Anterior cingulate cortex (tissue), 58 donors: ENCODE measurements at regions not wholly inside any gene's neighbourhood (a gene's known extent, or its start where the extent isn't known, plus 50 kb on each side); places are given as distances from the start of the nearest gene placed in this dataset.
A peak's percentile ranks its signal among the peaks of the same experiment; 100 is the strongest.
"Not testable (repeated sequence)": the region's sequence is repeated elsewhere in the genome, so short reads cannot be mapped to it uniquely, and the experiment has no call there.

Experiments used
- DNase-seq, 58 donors: peaks; one replicate each; lab custom pipeline; 2025; lab: John Stamatoyannopoulos, UW

DNA sequence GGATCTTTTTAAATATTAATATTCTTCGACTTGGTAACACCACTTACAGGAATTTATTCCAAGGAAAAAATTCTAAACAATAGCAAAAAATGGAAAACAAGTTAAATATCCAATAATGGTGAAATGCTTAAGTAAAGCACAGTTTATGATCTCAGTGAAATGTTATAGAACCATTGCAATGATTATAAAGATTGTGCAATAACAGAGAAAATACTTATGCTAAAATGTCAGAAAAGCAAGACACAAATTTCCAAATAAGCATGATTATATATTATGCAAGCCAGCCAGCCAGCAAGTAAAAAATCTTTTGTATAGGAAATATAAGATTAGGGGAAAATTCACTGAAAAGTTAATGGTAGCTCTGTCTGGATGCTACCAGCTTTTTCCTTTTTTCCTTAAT is 102.7 kb upstream of the EFNA5 start:
- DNase-seq = no peak

- peak in 7 of 58 donors; percentile 0 to 17 (median 1) for DNase-seq
Measured at GRCh38 chr5:107772418-107773310, 101.9 kb upstream of the EFNA5 start.

DNA sequence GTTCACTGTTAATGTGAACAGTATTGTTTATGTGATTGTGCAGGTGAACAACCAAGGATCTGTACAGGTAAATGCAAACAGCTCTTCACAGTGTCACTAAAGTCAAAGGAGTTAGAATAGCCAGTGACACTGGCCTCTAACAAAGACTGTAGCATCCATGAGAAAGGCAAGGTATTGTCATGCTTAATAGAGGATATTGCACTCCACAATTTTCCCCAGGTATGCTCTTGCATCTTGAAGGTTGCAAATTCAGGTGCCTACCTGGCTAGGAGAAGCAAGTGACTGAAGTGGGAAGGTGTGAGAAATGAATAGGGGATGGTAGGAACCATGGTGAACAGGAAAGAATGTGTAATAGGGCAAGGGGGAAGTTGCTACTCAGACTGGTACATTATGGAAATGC is 101.2 kb upstream of the EFNA5 start:
- no peak for DNase-seq

GRCh38 chr5:107770051-107770450 is 99.3 kb upstream of the EFNA5 start:
- DNase-seq = no peak

- DNase-seq = no peak
Measured at GRCh38 chr5:107769519-107769918, 98.8 kb upstream of the EFNA5 start.

- DNase-seq = no peak
Measured at GRCh38 chr5:107766972-107767371, 96.2 kb upstream of the EFNA5 start.

GRCh38 chr5:107766439-107766838 is 95.7 kb upstream of the EFNA5 start:
- no peak for DNase-seq

- no peak for DNase-seq
Measured at GRCh38 chr5:107765805-107766063, 95.0 kb upstream of the EFNA5 start.

DNA sequence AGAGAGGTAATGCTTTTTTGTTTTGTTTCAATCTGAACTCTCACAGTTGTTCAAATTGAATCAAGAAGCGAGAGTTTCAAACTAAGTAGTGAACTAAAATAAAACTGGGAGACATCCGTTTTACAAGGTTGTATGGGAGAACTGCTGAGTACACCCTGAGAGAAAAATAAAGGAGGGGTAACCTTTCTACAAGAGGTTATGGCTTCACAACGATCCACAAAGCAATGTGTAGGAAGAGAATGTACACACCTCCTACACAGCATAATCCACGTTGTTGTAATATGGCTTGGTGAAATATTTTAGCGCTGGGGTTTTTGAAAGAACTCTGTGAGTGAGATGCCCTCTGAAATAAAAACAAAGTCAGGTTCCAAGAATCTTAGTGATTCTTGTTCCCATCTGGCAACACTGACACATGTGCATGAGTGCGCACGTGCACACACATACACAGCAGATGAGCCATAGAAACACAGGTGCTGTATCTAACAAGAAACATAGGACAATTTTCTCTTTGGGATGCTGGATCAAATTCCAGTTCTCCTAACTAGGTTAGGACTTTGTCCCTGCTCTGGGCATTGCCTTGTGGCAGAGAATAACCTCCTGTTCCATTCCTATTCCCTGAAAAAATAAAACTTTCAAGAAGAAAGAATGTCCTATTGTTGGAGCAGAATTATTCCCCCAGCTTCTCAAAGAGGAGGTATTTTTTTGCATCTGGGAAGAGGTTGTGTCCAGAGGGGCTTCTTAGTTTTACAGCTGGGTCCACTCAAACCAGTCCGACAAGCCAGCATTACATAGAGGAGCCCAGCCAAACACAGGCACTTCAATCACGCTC is 94.5 kb upstream of the EFNA5 start:
- no peak for DNase-seq

GRCh38 chr5:107764282-107764681 is 93.5 kb upstream of the EFNA5 start:
- DNase-seq = no peak

- DNase-seq = no peak
Measured at GRCh38 chr5:107753427-107753826, 82.7 kb upstream of the EFNA5 start.

- no peak for DNase-seq
Measured at GRCh38 chr5:107744418-107745330, 73.9 kb upstream of the EFNA5 start.

- no peak for DNase-seq
Measured at GRCh38 chr5:107743373-107744000, 72.8 kb upstream of the EFNA5 start.

DNA sequence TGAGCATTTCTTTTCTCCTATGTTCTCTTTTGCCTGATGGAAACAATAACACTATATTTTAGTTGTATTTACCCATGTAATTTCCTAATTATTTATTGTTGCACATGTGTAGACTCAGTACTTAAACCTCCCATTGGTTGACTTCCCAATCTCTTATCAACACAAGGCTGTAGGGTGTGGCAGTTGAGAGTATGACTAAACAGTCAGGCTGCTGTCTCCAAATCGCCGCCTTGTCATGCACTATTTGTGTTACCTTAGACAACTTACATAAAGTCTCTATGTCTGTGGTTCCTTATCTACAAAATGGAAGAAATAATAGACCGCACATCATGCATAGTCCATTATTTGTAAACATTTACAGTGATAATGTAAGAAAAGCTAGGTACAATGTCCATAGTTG is 68.9 kb upstream of the EFNA5 start:
- DNase-seq = no peak

DNA sequence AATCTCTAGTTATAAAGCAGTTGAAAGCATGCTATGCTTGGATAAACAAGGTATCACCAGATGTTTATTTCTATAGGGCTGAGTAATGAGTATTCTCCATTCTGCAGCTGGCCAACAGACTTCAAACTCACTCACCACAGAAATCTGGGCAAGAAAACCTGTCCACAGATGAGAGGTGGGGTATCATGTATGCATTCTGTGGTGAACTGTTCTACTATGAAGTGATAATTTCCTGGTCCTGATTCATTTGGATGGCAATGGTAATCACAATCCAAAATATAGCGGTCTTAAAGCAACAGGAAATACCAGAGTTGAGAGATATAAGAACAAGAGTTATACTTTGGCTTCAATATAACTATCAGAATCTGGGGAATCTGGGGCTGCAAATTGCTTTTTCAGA is 65.9 kb upstream of the EFNA5 start:
- no peak for DNase-seq

GRCh38 chr5:107736089-107736488 is 65.4 kb upstream of the EFNA5 start:
- DNase-seq = not testable (repeated sequence)

GRCh38 chr5:107735558-107735957 is 64.8 kb upstream of the EFNA5 start:
- DNase-seq = no peak

- no peak for DNase-seq
Measured at GRCh38 chr5:107726896-107727295, 56.2 kb upstream of the EFNA5 start.

DNA sequence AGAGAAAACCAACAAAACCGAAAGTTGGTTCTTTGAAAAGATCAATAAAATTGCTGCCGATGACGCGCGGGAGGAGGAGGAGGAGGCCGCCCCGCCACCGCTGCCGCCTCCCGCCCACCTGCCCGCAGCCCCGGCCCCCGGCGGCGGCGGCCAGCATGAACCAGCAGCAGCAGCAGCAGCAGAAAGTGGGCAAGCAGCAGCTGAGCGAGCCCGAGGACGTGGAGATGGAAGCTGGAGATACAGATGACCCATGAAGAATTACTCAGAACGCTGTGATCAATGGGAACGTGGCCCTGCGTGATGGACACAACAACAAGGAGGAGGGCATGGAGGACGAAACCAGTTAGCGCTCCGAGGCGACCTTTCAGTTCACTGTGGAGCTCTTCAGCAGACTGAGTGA is 53.9 kb upstream of the EFNA5 start:
- DNase-seq = no peak

DNA sequence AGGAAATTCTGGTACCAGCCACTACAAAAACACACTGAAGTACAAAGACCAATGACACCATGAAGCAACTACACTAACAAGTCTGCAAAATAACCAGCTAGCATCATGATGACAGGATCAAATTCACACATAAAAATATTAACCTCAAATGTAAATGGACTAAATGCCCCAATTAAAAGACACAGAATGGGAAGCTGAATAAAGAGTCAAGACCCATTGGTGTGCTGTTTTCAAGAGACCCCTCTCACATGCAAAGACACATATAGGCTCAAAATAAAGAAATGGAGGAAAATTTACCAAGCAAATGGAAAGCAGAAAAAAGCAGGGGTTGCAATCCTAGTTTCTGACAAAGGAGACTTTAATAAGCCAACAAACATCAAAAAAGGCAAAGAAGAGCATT is 50.5 kb upstream of the EFNA5 start:
- not testable (repeated sequence) for DNase-seq
